ENCODE measurements at regions not wholly inside any gene's neighbourhood (a gene's known extent, or its start where the extent isn't known, plus 50 kb on each side); places are given as distances from the start of the nearest gene placed in this dataset.

DNA sequence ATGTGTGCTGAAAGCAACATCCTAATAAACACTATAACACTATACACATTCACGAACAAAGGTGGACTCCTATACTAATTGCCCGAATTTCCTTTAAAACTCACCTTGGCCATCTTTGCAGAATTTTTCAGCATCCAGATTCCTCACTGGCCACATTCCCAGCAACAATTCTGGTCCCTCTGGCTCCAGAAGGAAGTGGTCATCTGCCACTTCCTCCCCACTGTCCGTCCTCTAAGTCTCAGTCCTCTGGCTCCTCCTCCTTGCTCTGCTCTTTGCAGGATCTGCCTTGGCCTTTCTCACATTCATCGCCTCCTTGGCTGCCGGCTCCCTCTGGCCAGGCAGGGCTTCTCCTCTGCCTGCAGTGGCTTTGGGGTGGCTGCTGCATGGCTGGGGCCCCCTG lies 426.0 kb downstream of the FUT8 start:
- Histone ChIP-seq H4K20me1 (replicated peaks; ENCODE audit: insufficient read depth) (no peaks in the 10 kb centered on the region), H3K4me1 (ENCODE audit: insufficient read depth) (peaks cover 12% of the 10 kb centered on the region), H2AFZ (no peak overlapping the region), H3K27me3 (ENCODE audit: insufficient read depth) (no peaks in the 10 kb centered on the region), H3K4me3 (no peak overlapping the region), H3K36me3 (ENCODE audit: insufficient read depth) (no peaks in the 10 kb centered on the region), H3F3A (replicated peaks; ENCODE audit: low read depth) (no peaks in the 10 kb centered on the region), H3K4me2 (no peak overlapping the region), H3K9me2 (ENCODE audit: insufficient read depth) (peaks cover 8% of the 10 kb centered on the region; the same call in 1 of the 2 replicates), H3K79me2 (replicated peaks; ENCODE audit: insufficient read depth) (no peaks in the 10 kb centered on the region), H3K27ac (ENCODE audit: low read depth) (no peak overlapping the region)
- ATAC-seq = no peak
- Mint-ChIP-seq H3K9me3 (no peaks in the 10 kb centered on the region), H3K27ac (no peak overlapping the region), H3K4me1 (peaks cover 26% of the 10 kb centered on the region), H3K27me3 (ENCODE audit: insufficient read depth, low read depth, poor library complexity) (peaks cover 4% of the 10 kb centered on the region), H3K36me3 (ENCODE audit: low read depth) (no peaks in the 10 kb centered on the region; the same call in 2 of the 3 replicates), H3K4me3 (no peak overlapping the region)
- no peak for DNase-seq (ENCODE audit: low spot score)
- TF ChIP-seq NANOG (IDR thresholded peaks at IDR 0.05; ENCODE audit: borderline replicate concordance) (no peak), EZH2 (IDR thresholded peaks at IDR 0.05; ENCODE audit: low read depth, unreplicated experiment) (no peak), ZNF114 (CRISPR knock-in tag; IDR thresholded peaks at IDR 0.05) (no peak), JUNB (IDR thresholded peaks at IDR 0.05; ENCODE audit: unreplicated experiment) (no peak), CREB1 (CRISPR knock-in tag; IDR thresholded peaks at IDR 0.05; ENCODE audit: low read depth) (no peak), EZH2phosphoT487 (IDR thresholded peaks at IDR 0.05; ENCODE audit: unreplicated experiment) (no peak)
- TF ChIP-seq, protein P1, sequence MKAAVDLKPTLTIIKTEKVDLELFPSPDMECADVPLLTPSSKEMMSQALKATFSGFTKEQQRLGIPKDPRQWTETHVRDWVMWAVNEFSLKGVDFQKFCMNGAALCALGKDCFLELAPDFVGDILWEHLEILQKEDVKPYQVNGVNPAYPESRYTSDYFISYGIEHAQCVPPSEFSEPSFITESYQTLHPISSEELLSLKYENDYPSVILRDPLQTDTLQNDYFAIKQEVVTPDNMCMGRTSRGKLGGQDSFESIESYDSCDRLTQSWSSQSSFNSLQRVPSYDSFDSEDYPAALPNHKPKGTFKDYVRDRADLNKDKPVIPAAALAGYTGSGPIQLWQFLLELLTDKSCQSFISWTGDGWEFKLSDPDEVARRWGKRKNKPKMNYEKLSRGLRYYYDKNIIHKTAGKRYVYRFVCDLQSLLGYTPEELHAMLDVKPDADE (IDR thresholded peaks at IDR 0.05) = no peak
- TF ChIP-seq, protein P2, sequence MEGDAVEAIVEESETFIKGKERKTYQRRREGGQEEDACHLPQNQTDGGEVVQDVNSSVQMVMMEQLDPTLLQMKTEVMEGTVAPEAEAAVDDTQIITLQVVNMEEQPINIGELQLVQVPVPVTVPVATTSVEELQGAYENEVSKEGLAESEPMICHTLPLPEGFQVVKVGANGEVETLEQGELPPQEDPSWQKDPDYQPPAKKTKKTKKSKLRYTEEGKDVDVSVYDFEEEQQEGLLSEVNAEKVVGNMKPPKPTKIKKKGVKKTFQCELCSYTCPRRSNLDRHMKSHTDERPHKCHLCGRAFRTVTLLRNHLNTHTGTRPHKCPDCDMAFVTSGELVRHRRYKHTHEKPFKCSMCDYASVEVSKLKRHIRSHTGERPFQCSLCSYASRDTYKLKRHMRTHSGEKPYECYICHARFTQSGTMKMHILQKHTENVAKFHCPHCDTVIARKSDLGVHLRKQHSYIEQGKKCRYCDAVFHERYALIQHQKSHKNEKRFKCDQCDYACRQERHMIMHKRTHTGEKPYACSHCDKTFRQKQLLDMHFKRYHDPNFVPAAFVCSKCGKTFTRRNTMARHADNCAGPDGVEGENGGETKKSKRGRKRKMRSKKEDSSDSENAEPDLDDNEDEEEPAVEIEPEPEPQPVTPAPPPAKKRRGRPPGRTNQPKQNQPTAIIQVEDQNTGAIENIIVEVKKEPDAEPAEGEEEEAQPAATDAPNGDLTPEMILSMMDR (conservative IDR thresholded peaks at IDR 0.05; ENCODE audit: low read depth in 2 of 2) = no peak
- TF ChIP-seq, protein P3, sequence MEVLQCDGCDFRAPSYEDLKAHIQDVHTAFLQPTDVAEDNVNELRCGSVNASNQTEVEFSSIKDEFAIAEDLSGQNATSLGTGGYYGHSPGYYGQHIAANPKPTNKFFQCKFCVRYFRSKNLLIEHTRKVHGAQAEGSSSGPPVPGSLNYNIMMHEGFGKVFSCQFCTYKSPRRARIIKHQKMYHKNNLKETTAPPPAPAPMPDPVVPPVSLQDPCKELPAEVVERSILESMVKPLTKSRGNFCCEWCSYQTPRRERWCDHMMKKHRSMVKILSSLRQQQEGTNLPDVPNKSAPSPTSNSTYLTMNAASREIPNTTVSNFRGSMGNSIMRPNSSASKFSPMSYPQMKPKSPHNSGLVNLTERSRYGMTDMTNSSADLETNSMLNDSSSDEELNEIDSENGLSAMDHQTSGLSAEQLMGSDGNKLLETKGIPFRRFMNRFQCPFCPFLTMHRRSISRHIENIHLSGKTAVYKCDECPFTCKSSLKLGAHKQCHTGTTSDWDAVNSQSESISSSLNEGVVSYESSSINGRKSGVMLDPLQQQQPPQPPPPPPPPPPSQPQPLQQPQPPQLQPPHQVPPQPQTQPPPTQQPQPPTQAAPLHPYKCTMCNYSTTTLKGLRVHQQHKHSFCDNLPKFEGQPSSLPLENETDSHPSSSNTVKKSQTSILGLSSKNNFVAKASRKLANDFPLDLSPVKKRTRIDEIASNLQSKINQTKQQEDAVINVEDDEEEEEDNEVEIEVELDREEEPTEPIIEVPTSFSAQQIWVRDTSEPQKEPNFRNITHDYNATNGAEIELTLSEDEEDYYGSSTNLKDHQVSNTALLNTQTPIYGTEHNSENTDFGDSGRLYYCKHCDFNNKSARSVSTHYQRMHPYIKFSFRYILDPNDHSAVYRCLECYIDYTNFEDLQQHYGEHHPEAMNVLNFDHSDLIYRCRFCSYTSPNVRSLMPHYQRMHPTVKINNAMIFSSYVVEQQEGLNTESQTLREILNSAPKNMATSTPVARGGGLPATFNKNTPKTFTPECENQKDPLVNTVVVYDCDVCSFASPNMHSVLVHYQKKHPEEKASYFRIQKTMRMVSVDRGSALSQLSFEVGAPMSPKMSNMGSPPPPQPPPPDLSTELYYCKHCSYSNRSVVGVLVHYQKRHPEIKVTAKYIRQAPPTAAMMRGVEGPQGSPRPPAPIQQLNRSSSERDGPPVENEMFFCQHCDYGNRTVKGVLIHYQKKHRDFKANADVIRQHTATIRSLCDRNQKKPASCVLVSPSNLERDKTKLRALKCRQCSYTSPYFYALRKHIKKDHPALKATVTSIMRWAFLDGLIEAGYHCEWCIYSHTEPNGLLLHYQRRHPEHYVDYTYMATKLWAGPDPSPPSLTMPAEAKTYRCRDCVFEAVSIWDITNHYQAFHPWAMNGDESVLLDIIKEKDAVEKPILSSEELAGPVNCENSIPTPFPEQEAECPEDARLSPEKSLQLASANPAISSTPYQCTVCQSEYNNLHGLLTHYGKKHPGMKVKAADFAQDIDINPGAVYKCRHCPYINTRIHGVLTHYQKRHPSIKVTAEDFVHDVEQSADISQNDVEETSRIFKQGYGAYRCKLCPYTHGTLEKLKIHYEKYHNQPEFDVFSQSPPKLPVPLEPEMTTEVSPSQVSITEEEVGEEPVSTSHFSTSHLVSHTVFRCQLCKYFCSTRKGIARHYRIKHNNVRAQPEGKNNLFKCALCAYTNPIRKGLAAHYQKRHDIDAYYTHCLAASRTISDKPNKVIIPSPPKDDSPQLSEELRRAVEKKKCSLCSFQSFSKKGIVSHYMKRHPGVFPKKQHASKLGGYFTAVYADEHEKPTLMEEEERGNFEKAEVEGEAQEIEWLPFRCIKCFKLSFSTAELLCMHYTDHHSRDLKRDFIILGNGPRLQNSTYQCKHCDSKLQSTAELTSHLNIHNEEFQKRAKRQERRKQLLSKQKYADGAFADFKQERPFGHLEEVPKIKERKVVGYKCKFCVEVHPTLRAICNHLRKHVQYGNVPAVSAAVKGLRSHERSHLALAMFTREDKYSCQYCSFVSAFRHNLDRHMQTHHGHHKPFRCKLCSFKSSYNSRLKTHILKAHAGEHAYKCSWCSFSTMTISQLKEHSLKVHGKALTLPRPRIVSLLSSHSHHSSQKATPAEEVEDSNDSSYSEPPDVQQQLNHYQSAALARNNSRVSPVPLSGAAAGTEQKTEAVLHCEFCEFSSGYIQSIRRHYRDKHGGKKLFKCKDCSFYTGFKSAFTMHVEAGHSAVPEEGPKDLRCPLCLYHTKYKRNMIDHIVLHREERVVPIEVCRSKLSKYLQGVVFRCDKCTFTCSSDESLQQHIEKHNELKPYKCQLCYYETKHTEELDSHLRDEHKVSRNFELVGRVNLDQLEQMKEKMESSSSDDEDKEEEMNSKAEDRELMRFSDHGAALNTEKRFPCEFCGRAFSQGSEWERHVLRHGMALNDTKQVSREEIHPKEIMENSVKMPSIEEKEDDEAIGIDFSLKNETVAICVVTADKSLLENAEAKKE (CRISPR knock-in tag; IDR thresholded peaks at IDR 0.05) = no peak
